WTC11 (cell line): ENCODE measurements at regions not wholly inside any gene's neighbourhood (a gene's known extent, or its start where the extent isn't known, plus 50 kb on each side); places are given as distances from the start of the nearest gene placed in this dataset.

ENCODE experiments used
- ATAC-seq: fragments of 200-7000 bp; cut with Tn5 transposase; 2 replicates; pipeline ENCODE4 v1.10.0; 2021; ENCODE audit warnings: mild to moderate bottlenecking, moderate library complexity
- CTCF ChIA-PET: fragments of 300-600 bp; sonication (Branson Sonifier 250); formaldehyde crosslinking; loops from one replicate; lab custom pipeline; 2021; ENCODE audit warnings: antibody characterized with exemption; lab: Charles Lee
- POLR2A ChIA-PET: fragments of 350-600 bp; sonication (Branson Sonifier 250); formaldehyde crosslinking; loops from one replicate; lab custom pipeline; 2021; ENCODE audit warnings: antibody characterized with exemption; lab: Charles Lee
- DNase-seq: peaks from one replicate; pipeline ENCODE4 v3.0.0; 2021; ENCODE audit warnings: low spot score
- H3K27ac Mint-ChIP-seq: 2 replicates; pipeline ENCODE4 v1.8.0; 2021; ENCODE audit warnings: mixed read lengths
- H3K27me3 Mint-ChIP-seq: 2 replicates; pipeline ENCODE4 v1.8.0; 2021; ENCODE audit warnings: low read depth, mild to moderate bottlenecking, moderate library complexity, mixed read lengths
- H3K36me3 Mint-ChIP-seq: 2 replicates; pipeline ENCODE4 v1.8.0; 2021; ENCODE audit warnings: mixed read lengths
- H3K4me1 Mint-ChIP-seq: 2 replicates; pipeline ENCODE4 v1.8.0; 2022; ENCODE audit warnings: mixed read lengths
- H3K4me3 Mint-ChIP-seq: 2 replicates; pipeline ENCODE4 v1.8.0; 2021; ENCODE audit warnings: mild to moderate bottlenecking, moderate library complexity, mixed read lengths
- H3K9me3 Mint-ChIP-seq: 2 replicates; pipeline ENCODE4 v1.8.0; 2021; ENCODE audit warnings: mixed read lengths
- ATF6 ChIP-seq: sonication (generic); formaldehyde crosslinking; IDR thresholded peaks from 2 replicates; pipeline ENCODE4 v1.8.1; 2023; ENCODE audit warnings: mild to moderate bottlenecking, missing genetic modification reagents
- CREM ChIP-seq: sonication (generic); formaldehyde crosslinking; IDR thresholded peaks from 2 replicates; pipeline ENCODE4 v1.8.1; 2022; ENCODE audit warnings: mild to moderate bottlenecking, missing genetic modification reagents, moderate library complexity
- E2F1 ChIP-seq: sonication (generic); formaldehyde crosslinking; IDR thresholded peaks from 2 replicates; pipeline ENCODE4 v1.8.0; 2022; ENCODE audit warnings: mild to moderate bottlenecking, missing genetic modification reagents
- E2F4 ChIP-seq: sonication (generic); formaldehyde crosslinking; IDR thresholded peaks from 2 replicates; pipeline ENCODE4 v1.8.1; 2022; ENCODE audit warnings: low read depth, mild to moderate bottlenecking, moderate library complexity, missing genetic modification reagents, borderline replicate concordance
- ESRRA ChIP-seq: sonication (generic); formaldehyde crosslinking; IDR thresholded peaks from 2 replicates; pipeline ENCODE4 v1.8.1; 2022; ENCODE audit warnings: mild to moderate bottlenecking, missing genetic modification reagents, borderline replicate concordance
- GABPB1 ChIP-seq: sonication (generic); formaldehyde crosslinking; IDR thresholded peaks from 2 replicates; pipeline ENCODE4 v1.8.1; 2023; ENCODE audit warnings: mild to moderate bottlenecking, missing genetic modification reagents
- HMGXB4 ChIP-seq: sonication (generic); formaldehyde crosslinking; IDR thresholded peaks from 2 replicates; pipeline ENCODE4 v1.8.1; 2023; ENCODE audit warnings: mild to moderate bottlenecking, moderate library complexity, missing genetic modification reagents
- IRF1 ChIP-seq: sonication (generic); formaldehyde crosslinking; IDR thresholded peaks from 2 replicates; pipeline ENCODE4 v1.8.0; 2023; ENCODE audit warnings: missing genetic modification reagents
- JUN ChIP-seq: sonication (generic); formaldehyde crosslinking; IDR thresholded peaks from 2 replicates; pipeline ENCODE4 v1.8.0; 2023; ENCODE audit warnings: mild to moderate bottlenecking, missing genetic modification reagents
- KAT7 ChIP-seq: sonication (generic); formaldehyde crosslinking; IDR thresholded peaks from 2 replicates; pipeline ENCODE4 v1.8.1; 2023; ENCODE audit warnings: missing genetic modification reagents, mild to moderate bottlenecking, borderline replicate concordance
- NFYB ChIP-seq: sonication (generic); formaldehyde crosslinking; conservative IDR thresholded peaks from 2 replicates; pipeline ENCODE4 v1.8.0; 2022; ENCODE audit warnings: low read depth, missing genetic modification reagents
- OVOL2 ChIP-seq: fragments of 250-450 bp; sonication (Bioruptor Pico); IDR thresholded peaks from 2 replicates; pipeline ENCODE4 v1.9.0; 2021; ENCODE audit warnings: mild to moderate bottlenecking, borderline replicate concordance
- SOX15 ChIP-seq: fragments of 250-450 bp; sonication (Bioruptor Pico); IDR thresholded peaks from 2 replicates; pipeline ENCODE4 v1.9.0; 2021; ENCODE audit warnings: mild to moderate bottlenecking

GRCh38 chr12:89832336-89832735 is 123.7 kb upstream of the ATP2B1 start:
- no peak for TF ChIP-seq IRF1
- TF ChIP-seq JUN (CRISPR knock-in tag), result no peak
- Mint-ChIP-seq H3K4me1 (peaks cover 24% of the 10 kb centered on the region), H3K9me3 (no peaks in the 10 kb centered on the region), H3K36me3 (no peaks in the 10 kb centered on the region), H3K27ac (no peak overlapping the region), H3K27me3 (no peaks in the 10 kb centered on the region), H3K4me3 (no peak overlapping the region)
- DNase-seq (no peak), ATAC-seq (no peak)
- ChIA-PET POLR2A (no interaction called here), CTCF (no interaction called here)

- ChIA-PET CTCF (no interaction called here), POLR2A (no interaction called here)
- DNase-seq, result no peak
- Mint-ChIP-seq H3K27ac (no peak overlapping the region), H3K4me1 (peaks cover 24% of the 10 kb centered on the region), H3K9me3 (no peaks in the 10 kb centered on the region), H3K27me3 (no peaks in the 10 kb centered on the region), H3K4me3 (no peak overlapping the region), H3K36me3 (no peaks in the 10 kb centered on the region)
- no peak for ATAC-seq
- TF ChIP-seq ESRRA (CRISPR knock-in tag), result no peak
- no peak for TF ChIP-seq E2F1 (CRISPR knock-in tag)
- TF ChIP-seq GABPB1 (CRISPR knock-in tag), result no peak
- TF ChIP-seq KAT7 (CRISPR knock-in tag), result no peak
- no peak for TF ChIP-seq CREM (CRISPR knock-in tag)
- no peak for TF ChIP-seq OVOL2
- TF ChIP-seq NFYB (CRISPR knock-in tag), result no peak
Measured at GRCh38 chr12:89831310-89832095, 122.9 kb upstream of the ATP2B1 start.

- Mint-ChIP-seq H3K27me3 (no peaks in the 10 kb centered on the region), H3K27ac (no peak overlapping the region), H3K4me1 (peaks cover 19% of the 10 kb centered on the region), H3K9me3 (no peaks in the 10 kb centered on the region), H3K4me3 (no peak overlapping the region)
- POLR2A ChIA-PET, result no interaction called here
- CTCF ChIA-PET, result no interaction called here
- TF ChIP-seq E2F4 (CRISPR knock-in tag), result no peak
- TF ChIP-seq, all 79 proteins: peak for 0
- DNase-seq, result no peak
- no peaks in the 10 kb centered on the region for H3K36me3 Mint-ChIP-seq
- no peak for ATAC-seq
Measured at GRCh38 chr12:89829434-89829975, 120.9 kb upstream of the ATP2B1 start.

GRCh38 chr12:89828575-89828974 is 119.9 kb upstream of the ATP2B1 start:
- POLR2A ChIA-PET, result no interaction called here
- Mint-ChIP-seq H3K4me3 (no peak overlapping the region), H3K27me3 (no peaks in the 10 kb centered on the region), H3K27ac (no peak overlapping the region), H3K9me3 (no peaks in the 10 kb centered on the region), H3K4me1 (peaks cover 16% of the 10 kb centered on the region), H3K36me3 (no peaks in the 10 kb centered on the region)
- no peak for TF ChIP-seq ATF6 (CRISPR knock-in tag)
- no peak for TF ChIP-seq SOX15
- TF ChIP-seq HMGXB4 (CRISPR knock-in tag), result no peak
- DNase-seq (no peak), ATAC-seq (no peak)
- CTCF ChIA-PET, result no interaction called here
